ENCODE measurements at regions not wholly inside any gene's neighbourhood (a gene's known extent, or its start where the extent isn't known, plus 50 kb on each side); places are given as distances from the start of the nearest gene placed in this dataset.

- no peaks in the 10 kb centered on the region for H3K79me1 ChIP-seq (ENCODE audit: low read depth in 1 of 2, low read length in 2 of 2)
- no peak overlapping the region for H3K4ac ChIP-seq (ENCODE audit: low read depth, low read length)
- DNase-seq (no peak), ATAC-seq (ENCODE audit: low read depth) (no peak)
- no peak overlapping the region for H3K4me2 ChIP-seq (ENCODE audit: low read depth, low read length)
- no peak overlapping the region for H3K4me3 ChIP-seq (ENCODE audit: insufficient read depth, low read depth, low read length)
- no peak overlapping the region for H3K56ac ChIP-seq (ENCODE audit: extremely low read depth, insufficient read depth, low read length)
- in situ Hi-C loops (cut with MboI; ENCODE audit: low sequenced_read_pairs) (no loop called here), dilution Hi-C loops (cut with HindIII; ENCODE audit: low sequenced_read_pairs, unreplicated experiment) (no loop called here), intact Hi-C loops (cut with micrococcal nuclease) (no loop called here)
- H3K23ac ChIP-seq (ENCODE audit: low read depth, low read length) = no peak overlapping the region
- H3K9me3 ChIP-seq (ENCODE audit: control insufficient read depth, insufficient read depth, low read length) = peaks cover 11% of the 10 kb centered on the region
- H4K5ac ChIP-seq (ENCODE audit: low read depth, low read length) = no peak overlapping the region
- no peaks in the 10 kb centered on the region for H3K9me1 ChIP-seq (ENCODE audit: insufficient read depth, low read length)
- no CpG with 5 or more reads among the region's 1 CpG for WGBS, 2 experiments (ENCODE audit: extremely low coverage in 2 of 2, insufficient read length in 1 of 2)
- no peak overlapping the region for H4K8ac ChIP-seq (ENCODE audit: low read depth in 2 of 2, low read length in 2 of 2)
- BruUV-seq (replicated peaks) = no TSS peak
- no peak overlapping the region for H3K14ac ChIP-seq (replicated peaks; ENCODE audit: low read depth, low read length)
- no peaks in the 10 kb centered on the region for H3K27me3 ChIP-seq (ENCODE audit: control insufficient read depth, insufficient read depth, low read length)
- no peak overlapping the region for H4K91ac ChIP-seq (ENCODE audit: insufficient read depth, low read depth, low read length)
- H3K9ac ChIP-seq (ENCODE audit: low read depth, low read length) = no peak overlapping the region
- no peak overlapping the region for H2AK9ac ChIP-seq (replicated peaks; ENCODE audit: low read depth, low read length, poor library complexity)
- no peak overlapping the region for H2BK20ac ChIP-seq (ENCODE audit: low read depth, low read length)
- H2BK120ac ChIP-seq (ENCODE audit: low read depth, low read length) = no peak overlapping the region
- ChIA-PET CTCF (interaction anchor here (0.6 kb wide), 1 partner anchor 570 kb away, joined by 4 read pairs; no protein-coding TSS in a partner anchor), POLR2A (ENCODE audit: unreplicated experiment) (no interaction called here)
- no peak overlapping the region for H3K27ac ChIP-seq (ENCODE audit: insufficient read depth, low read length)
- no peak overlapping the region for H3K18ac ChIP-seq (ENCODE audit: low read depth, low read length)
- H3K36me3 ChIP-seq (ENCODE audit: control insufficient read depth, insufficient read depth, low read length) = no peaks in the 10 kb centered on the region
- H4K20me1 ChIP-seq (ENCODE audit: insufficient read depth, low read length) = no peaks in the 10 kb centered on the region
- no peak overlapping the region for H2AK5ac ChIP-seq (ENCODE audit: low read depth, low read length)
- H2BK5ac ChIP-seq (ENCODE audit: low read depth, low read length, poor library complexity, severe bottlenecking) = no peak overlapping the region
- no peaks in the 10 kb centered on the region for H3K4me1 ChIP-seq (ENCODE audit: control insufficient read depth, insufficient read depth, low read length)
- no peak overlapping the region for H2BK15ac ChIP-seq (ENCODE audit: low read depth, low read length)
- H2AFZ ChIP-seq (replicated peaks; ENCODE audit: low read length, poor library complexity) = no peak overlapping the region
- TF ChIP-seq, protein P1, sequence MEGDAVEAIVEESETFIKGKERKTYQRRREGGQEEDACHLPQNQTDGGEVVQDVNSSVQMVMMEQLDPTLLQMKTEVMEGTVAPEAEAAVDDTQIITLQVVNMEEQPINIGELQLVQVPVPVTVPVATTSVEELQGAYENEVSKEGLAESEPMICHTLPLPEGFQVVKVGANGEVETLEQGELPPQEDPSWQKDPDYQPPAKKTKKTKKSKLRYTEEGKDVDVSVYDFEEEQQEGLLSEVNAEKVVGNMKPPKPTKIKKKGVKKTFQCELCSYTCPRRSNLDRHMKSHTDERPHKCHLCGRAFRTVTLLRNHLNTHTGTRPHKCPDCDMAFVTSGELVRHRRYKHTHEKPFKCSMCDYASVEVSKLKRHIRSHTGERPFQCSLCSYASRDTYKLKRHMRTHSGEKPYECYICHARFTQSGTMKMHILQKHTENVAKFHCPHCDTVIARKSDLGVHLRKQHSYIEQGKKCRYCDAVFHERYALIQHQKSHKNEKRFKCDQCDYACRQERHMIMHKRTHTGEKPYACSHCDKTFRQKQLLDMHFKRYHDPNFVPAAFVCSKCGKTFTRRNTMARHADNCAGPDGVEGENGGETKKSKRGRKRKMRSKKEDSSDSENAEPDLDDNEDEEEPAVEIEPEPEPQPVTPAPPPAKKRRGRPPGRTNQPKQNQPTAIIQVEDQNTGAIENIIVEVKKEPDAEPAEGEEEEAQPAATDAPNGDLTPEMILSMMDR (conservative IDR thresholded peaks at IDR 0.05; ENCODE audit: low read depth, low read length) = no peak
- TF ChIP-seq MAZ (IDR thresholded peaks at IDR 0.05; ENCODE audit: borderline replicate concordance, low read depth, low read length) (no peak), RAD21 (IDR thresholded peaks at IDR 0.05; ENCODE audit: low read length) (no peak), CHD1 (IDR thresholded peaks at IDR 0.05; ENCODE audit: low read depth, low read length) (no peak)
Observed at GRCh38 chr3:26839001-26839400, 216.4 kb downstream of the LRRC3B start.

Data from IMR-90 (cell line).